ENCODE measurements at regions not wholly inside any gene's neighbourhood (a gene's known extent, or its start where the extent isn't known, plus 50 kb on each side); places are given as distances from the start of the nearest gene placed in this dataset.

- Histone ChIP-seq H3K4me3 (ENCODE audit: low read depth, low read length) (no peak overlapping the region), H3K36me3 (ENCODE audit: control insufficient read depth, insufficient read depth, low read length) (no peaks in the 10 kb centered on the region), H3K4me1 (no peaks in the 10 kb centered on the region), H3K9me3 (no peaks in the 10 kb centered on the region), H3K27me3 (replicated peaks; ENCODE audit: control insufficient read depth, insufficient read depth, low read length) (no peaks in the 10 kb centered on the region)
- Mint-ChIP-seq H3K4me3 (ENCODE audit: unreplicated experiment) (no peak overlapping the region), H3K4me1 (ENCODE audit: low read depth, unreplicated experiment) (no peaks in the 10 kb centered on the region), H3K27ac (ENCODE audit: unreplicated experiment) (no peak overlapping the region), H3K9me3 (ENCODE audit: unreplicated experiment) (no peaks in the 10 kb centered on the region), H3K27me3 (ENCODE audit: insufficient read depth, unreplicated experiment) (no peaks in the 10 kb centered on the region), H3K36me3 (ENCODE audit: insufficient read depth, unreplicated experiment) (no peaks in the 10 kb centered on the region)
- BruUV-seq (replicated peaks) = no TSS peak
- intact Hi-C loops (cut with micrococcal nuclease; ENCODE audit: unreplicated experiment) = no loop called here
- no peak for DNase-seq
- no peak for TF ChIP-seq CTCF (IDR thresholded peaks at IDR 0.05; ENCODE audit: insufficient read depth in 1 of 2, low read depth in 1 of 2, low read length in 1 of 2, severe bottlenecking in 1 of 2, unreplicated experiment in 1 of 2)
- ChIA-PET POLR2A (no interaction called here), CTCF (no interaction called here)
These were observed 91.7 kb upstream of the SPHKAP start for GRCh38 chr2:228273159-228273558.

- H3K27ac Mint-ChIP-seq (ENCODE audit: unreplicated experiment) = no peak overlapping the region
- H3K9me3 Mint-ChIP-seq (ENCODE audit: unreplicated experiment) = no peaks in the 10 kb centered on the region
- Histone ChIP-seq H3K27me3 (replicated peaks; ENCODE audit: control insufficient read depth, insufficient read depth, low read length) (no peaks in the 10 kb centered on the region), H3K9me3 (no peaks in the 10 kb centered on the region), H3K4me1 (no peaks in the 10 kb centered on the region), H3K36me3 (ENCODE audit: control insufficient read depth, insufficient read depth, low read length) (no peaks in the 10 kb centered on the region), H3K4me3 (ENCODE audit: low read depth, low read length) (no peak overlapping the region)
- no peak for TF ChIP-seq CTCF (IDR thresholded peaks at IDR 0.05; ENCODE audit: insufficient read depth in 1 of 2, low read depth in 1 of 2, low read length in 1 of 2, severe bottlenecking in 1 of 2, unreplicated experiment in 1 of 2)
- H3K4me1 Mint-ChIP-seq (ENCODE audit: low read depth, unreplicated experiment) = no peaks in the 10 kb centered on the region
- H3K36me3 Mint-ChIP-seq (ENCODE audit: insufficient read depth, unreplicated experiment) = no peaks in the 10 kb centered on the region
- ChIA-PET POLR2A (no interaction called here), CTCF (no interaction called here)
- H3K27me3 Mint-ChIP-seq (ENCODE audit: insufficient read depth, unreplicated experiment) = no peaks in the 10 kb centered on the region
- BruUV-seq (replicated peaks) = no TSS peak
- no peak for DNase-seq
- no peak overlapping the region for H3K4me3 Mint-ChIP-seq (ENCODE audit: unreplicated experiment)
- intact Hi-C loops (cut with micrococcal nuclease; ENCODE audit: unreplicated experiment) = no loop called here
These were observed 87.9 kb upstream of the SPHKAP start for GRCh38 chr2:228269351-228269750.

- no peaks in the 10 kb centered on the region for H3K36me3 Mint-ChIP-seq (ENCODE audit: insufficient read depth, unreplicated experiment)
- DNase-seq = no peak
- no peak overlapping the region for H3K27ac Mint-ChIP-seq (ENCODE audit: unreplicated experiment)
- Histone ChIP-seq H3K9me3 (no peaks in the 10 kb centered on the region), H3K36me3 (ENCODE audit: control insufficient read depth, insufficient read depth, low read length) (no peaks in the 10 kb centered on the region), H3K4me1 (no peaks in the 10 kb centered on the region), H3K27me3 (replicated peaks; ENCODE audit: control insufficient read depth, insufficient read depth, low read length) (no peaks in the 10 kb centered on the region), H3K4me3 (ENCODE audit: low read depth, low read length) (no peak overlapping the region)
- no peak for TF ChIP-seq CTCF (IDR thresholded peaks at IDR 0.05; ENCODE audit: insufficient read depth in 1 of 2, low read depth in 1 of 2, low read length in 1 of 2, severe bottlenecking in 1 of 2, unreplicated experiment in 1 of 2)
- no peaks in the 10 kb centered on the region for H3K4me1 Mint-ChIP-seq (ENCODE audit: low read depth, unreplicated experiment)
- POLR2A ChIA-PET = no interaction called here
- CTCF ChIA-PET = no interaction called here
- intact Hi-C loops (cut with micrococcal nuclease; ENCODE audit: unreplicated experiment) = no loop called here
- H3K9me3 Mint-ChIP-seq (ENCODE audit: unreplicated experiment) = no peaks in the 10 kb centered on the region
- H3K4me3 Mint-ChIP-seq (ENCODE audit: unreplicated experiment) = no peak overlapping the region
- no peaks in the 10 kb centered on the region for H3K27me3 Mint-ChIP-seq (ENCODE audit: insufficient read depth, unreplicated experiment)
- BruUV-seq (replicated peaks) = no TSS peak
These were observed 87.3 kb upstream of the SPHKAP start for GRCh38 chr2:228268756-228269155.

Data from Caco-2 (cell line).